ENCODE measurements at regions not wholly inside any gene's neighbourhood (a gene's known extent, or its start where the extent isn't known, plus 50 kb on each side); places are given as distances from the start of the nearest gene placed in this dataset.

- TF ChIP-seq FOXP2 (optimal IDR thresholded peaks at IDR 0.05; ENCODE audit: borderline replicate concordance, extremely low read depth, extremely low read length, insufficient read depth) (no peak), REST (IDR thresholded peaks at IDR 0.05; ENCODE audit: insufficient read depth in 1 of 2, low read depth in 2 of 2, low read length in 2 of 2) (no peak), SIN3A (IDR thresholded peaks at IDR 0.05; ENCODE audit: borderline replicate concordance, insufficient read depth, low read length) (no peak), TAF1 (IDR thresholded peaks at IDR 0.05; ENCODE audit: borderline replicate concordance, insufficient read depth, low read length) (no peak), POLR2AphosphoS5 (IDR thresholded peaks at IDR 0.05; ENCODE audit: low read depth, low read length) (no peak)
These were observed 117.8 kb downstream of the IRS2 start for GRCh38 chr13:109668433-109669233.

GRCh38 chr13:109667807-109668291, 118.5 kb downstream of the IRS2 start:
- no peak for TF ChIP-seq SIN3A (IDR thresholded peaks at IDR 0.05; ENCODE audit: borderline replicate concordance, insufficient read depth, low read length)
- TF ChIP-seq FOXP2 (optimal IDR thresholded peaks at IDR 0.05; ENCODE audit: borderline replicate concordance, extremely low read depth, extremely low read length, insufficient read depth): no peak
- TF ChIP-seq REST (IDR thresholded peaks at IDR 0.05; ENCODE audit: insufficient read depth in 1 of 2, low read depth in 2 of 2, low read length in 2 of 2): peak in 1 of 2 experiments; percentile 56; a peak in 1 of 4 replicates
- no peak for TF ChIP-seq TAF1 (IDR thresholded peaks at IDR 0.05; ENCODE audit: borderline replicate concordance, insufficient read depth, low read length)

- no peak for TF ChIP-seq POLR2AphosphoS5 (IDR thresholded peaks at IDR 0.05; ENCODE audit: low read depth, low read length)
- TF ChIP-seq FOXP2 (optimal IDR thresholded peaks at IDR 0.05; ENCODE audit: borderline replicate concordance, extremely low read depth, extremely low read length, insufficient read depth): no peak
- TF ChIP-seq REST (IDR thresholded peaks at IDR 0.05; ENCODE audit: insufficient read depth in 1 of 2, low read depth in 2 of 2, low read length in 2 of 2): no peak
- no peak for TF ChIP-seq TAF1 (IDR thresholded peaks at IDR 0.05; ENCODE audit: borderline replicate concordance, insufficient read depth, low read length)
- TF ChIP-seq SIN3A (IDR thresholded peaks at IDR 0.05; ENCODE audit: borderline replicate concordance, insufficient read depth, low read length): no peak
These were observed 119.3 kb downstream of the IRS2 start for GRCh38 chr13:109667056-109667455.

DNA sequence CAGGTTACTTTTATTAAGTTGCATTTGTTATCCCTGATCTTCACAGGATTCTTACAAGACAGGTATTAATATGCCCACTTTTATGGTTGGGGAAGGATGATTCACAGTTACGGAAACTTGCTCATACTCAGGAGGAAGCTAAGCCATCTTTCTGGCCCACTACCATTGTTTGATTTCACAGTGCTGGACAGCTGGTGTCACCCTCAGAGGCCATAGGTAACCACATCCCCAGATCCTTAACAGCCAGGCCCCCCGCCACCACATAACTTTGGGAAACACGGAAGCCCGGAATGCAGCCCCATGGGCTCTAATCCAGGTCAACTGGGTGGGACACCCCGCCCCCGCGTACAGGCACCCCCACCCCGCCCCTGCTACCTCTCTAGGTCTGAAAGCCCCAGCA, 119.7 kb downstream of the IRS2 start:
- TF ChIP-seq TAF1 (IDR thresholded peaks at IDR 0.05; ENCODE audit: borderline replicate concordance, insufficient read depth, low read length) (no peak), SIN3A (IDR thresholded peaks at IDR 0.05; ENCODE audit: borderline replicate concordance, insufficient read depth, low read length) (no peak), FOXP2 (optimal IDR thresholded peaks at IDR 0.05; ENCODE audit: borderline replicate concordance, extremely low read depth, extremely low read length, insufficient read depth) (no peak), REST (IDR thresholded peaks at IDR 0.05; ENCODE audit: insufficient read depth in 1 of 2, low read depth in 2 of 2, low read length in 2 of 2) (no peak), POLR2AphosphoS5 (IDR thresholded peaks at IDR 0.05; ENCODE audit: low read depth, low read length) (no peak)
